ENCODE measurements at regions not wholly inside any gene's neighbourhood (a gene's known extent, or its start where the extent isn't known, plus 50 kb on each side); places are given as distances from the start of the nearest gene placed in this dataset.
A peak's percentile ranks its signal among the peaks of the same experiment; 100 is the strongest.

GRCh38 chr3:120838441-120839091 is 69.4 kb upstream of the STXBP5L start:
- no peaks in the 10 kb centered on the region for H3K79me2 ChIP-seq (ENCODE audit: insufficient read depth, low read depth)
- H3K9ac ChIP-seq: no peak overlapping the region
- H3K4me1 ChIP-seq (ENCODE audit: low read depth, poor library complexity, severe bottlenecking): peaks cover 14% of the 10 kb centered on the region
- H3K27ac ChIP-seq: peak overlapping the region; percentile 20; the same call in 1 of the 2 replicates
- H3K27me3 ChIP-seq (ENCODE audit: insufficient read depth, low read depth): no peaks in the 10 kb centered on the region
- H3K36me3 ChIP-seq (ENCODE audit: insufficient read depth): no peaks in the 10 kb centered on the region
- H3K4me2 ChIP-seq: peak overlapping the region; percentile 14; the same call in 1 of the 2 replicates
- no peak overlapping the region; the same call in 1 of the 2 replicates for H2AFZ ChIP-seq (ENCODE audit: low read depth)
- no peak overlapping the region for H3K4me3 ChIP-seq (IDR thresholded peaks at IDR 0.05; ENCODE audit: insufficient read depth, low read depth, low read length)
- no peaks in the 10 kb centered on the region for H4K20me1 ChIP-seq (ENCODE audit: insufficient read depth)
- no peak for TF ChIP-seq CTCF (conservative IDR thresholded peaks at IDR 0.05; ENCODE audit: low read depth, low read length)

DNA sequence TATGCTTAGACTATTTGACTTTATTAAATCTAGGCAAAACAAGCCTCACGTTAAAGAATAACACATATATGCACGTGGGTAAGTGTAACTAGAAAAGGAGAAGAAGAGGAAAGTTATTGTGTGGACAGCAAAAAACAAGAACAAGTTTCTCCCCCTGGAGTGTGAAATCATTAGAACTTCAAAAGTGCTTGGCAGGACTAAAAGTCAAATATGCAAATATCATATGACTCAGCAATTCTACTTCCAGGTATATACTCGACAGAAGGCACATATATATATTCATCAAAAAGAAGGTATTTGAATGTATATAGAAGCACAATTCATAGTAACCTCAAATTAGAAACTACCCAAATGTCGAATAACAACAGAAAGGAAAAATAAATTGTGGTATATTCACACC is 68.9 kb upstream of the STXBP5L start:
- Histone ChIP-seq H3K4me2 (peak overlapping the region; percentile 14; the same call in 1 of the 2 replicates), H2AFZ (ENCODE audit: low read depth) (no peak overlapping the region), H3K79me2 (ENCODE audit: insufficient read depth, low read depth) (no peaks in the 10 kb centered on the region), H3K4me3 (IDR thresholded peaks at IDR 0.05; ENCODE audit: insufficient read depth, low read depth, low read length) (no peak overlapping the region), H4K20me1 (ENCODE audit: insufficient read depth) (no peaks in the 10 kb centered on the region), H3K27ac (peak overlapping the region; percentile 20; the same call in 1 of the 2 replicates), H3K9ac (no peak overlapping the region), H3K36me3 (ENCODE audit: insufficient read depth) (no peaks in the 10 kb centered on the region), H3K4me1 (ENCODE audit: low read depth, poor library complexity, severe bottlenecking) (peaks cover 14% of the 10 kb centered on the region), H3K27me3 (ENCODE audit: insufficient read depth, low read depth) (no peaks in the 10 kb centered on the region)
- no peak for TF ChIP-seq CTCF (conservative IDR thresholded peaks at IDR 0.05; ENCODE audit: low read depth, low read length)

DNA sequence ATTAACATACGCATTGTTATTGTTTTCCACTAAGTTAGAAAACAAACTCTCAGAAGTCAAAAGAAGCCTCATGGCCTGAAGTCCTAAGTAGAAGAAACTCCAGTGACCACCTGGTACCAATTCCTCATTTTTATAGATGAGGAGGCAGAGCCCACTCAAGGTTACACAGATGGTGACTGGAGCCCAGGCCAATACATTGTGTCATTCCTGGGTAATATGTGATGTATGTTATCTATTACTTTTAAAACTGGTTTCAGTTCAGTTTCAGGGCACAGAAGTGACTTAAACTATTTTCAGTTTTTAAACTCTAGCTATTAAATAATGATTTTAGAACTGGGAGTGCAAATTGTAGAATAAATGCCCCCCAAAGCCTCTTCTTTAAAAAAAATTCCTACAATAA is 66.7 kb upstream of the STXBP5L start:
- no peak overlapping the region for H3K4me2 ChIP-seq
- no peak overlapping the region for H3K9ac ChIP-seq
- no peak overlapping the region for H3K4me3 ChIP-seq (IDR thresholded peaks at IDR 0.05; ENCODE audit: insufficient read depth, low read depth, low read length)
- no peaks in the 10 kb centered on the region for H3K27me3 ChIP-seq (ENCODE audit: insufficient read depth, low read depth)
- no peaks in the 10 kb centered on the region for H3K36me3 ChIP-seq (ENCODE audit: insufficient read depth)
- H3K79me2 ChIP-seq (ENCODE audit: insufficient read depth, low read depth): no peaks in the 10 kb centered on the region
- peaks cover 14% of the 10 kb centered on the region for H3K4me1 ChIP-seq (ENCODE audit: low read depth, poor library complexity, severe bottlenecking)
- no peak for TF ChIP-seq CTCF (conservative IDR thresholded peaks at IDR 0.05; ENCODE audit: low read depth, low read length)
- H3K27ac ChIP-seq: no peak overlapping the region
- H4K20me1 ChIP-seq (ENCODE audit: insufficient read depth): no peaks in the 10 kb centered on the region
- no peak overlapping the region for H2AFZ ChIP-seq (ENCODE audit: low read depth)

GRCh38 chr3:120846073-120846472 is 61.9 kb upstream of the STXBP5L start:
- Histone ChIP-seq H3K4me3 (IDR thresholded peaks at IDR 0.05; ENCODE audit: insufficient read depth, low read depth, low read length) (no peak overlapping the region), H3K4me1 (ENCODE audit: low read depth, poor library complexity, severe bottlenecking) (no peaks in the 10 kb centered on the region), H3K9ac (no peak overlapping the region), H3K27ac (no peak overlapping the region), H3K79me2 (ENCODE audit: insufficient read depth, low read depth) (no peaks in the 10 kb centered on the region), H2AFZ (ENCODE audit: low read depth) (no peak overlapping the region), H3K4me2 (no peak overlapping the region), H4K20me1 (ENCODE audit: insufficient read depth) (no peaks in the 10 kb centered on the region), H3K36me3 (ENCODE audit: insufficient read depth) (no peaks in the 10 kb centered on the region), H3K27me3 (ENCODE audit: insufficient read depth, low read depth) (no peaks in the 10 kb centered on the region)
- TF ChIP-seq CTCF (conservative IDR thresholded peaks at IDR 0.05; ENCODE audit: low read depth, low read length): no peak

Data from KMS-11 (cell line).